CD4-positive, alpha-beta memory T cell (primary cell): ENCODE measurements at regions not wholly inside any gene's neighbourhood (a gene's known extent, or its start where the extent isn't known, plus 50 kb on each side); places are given as distances from the start of the nearest gene placed in this dataset.

ENCODE experiments used
- CTCF ChIA-PET: fragments of 350-600 bp; sonication (Branson Sonifier 250); formaldehyde crosslinking; loops from one replicate; lab custom pipeline; 2021; ENCODE audit warnings: inconsistent platforms; ENCODE audit not compliant: partially characterized antibody; lab: Charles Lee
- POLR2A ChIA-PET: fragments of 350-600 bp; sonication (Branson Sonifier 250); formaldehyde crosslinking; loops from one replicate; lab custom pipeline; 2021; ENCODE audit not compliant: partially characterized antibody; lab: Charles Lee
- DNase-seq, 5 donors: peaks; one replicate each; pipeline versions ENCODE4 v3.0.0 to v3.0.0-alpha.2; 2020 to 2022; ENCODE audit warnings: mixed read lengths in 1 of 5
- H3K27ac ChIP-seq: one replicate; pipeline ENCODE4 v1.7.0; 2013; ENCODE audit warnings: low read depth, low read length
- H3K27me3 ChIP-seq: 2 replicates; pipeline ENCODE4 v1.7.0; 2013; ENCODE audit warnings: mild to moderate bottlenecking, low read length, moderate library complexity; ENCODE audit not compliant: insufficient read depth
- H3K36me3 ChIP-seq: 2 replicates; pipeline ENCODE4 v1.7.0; 2013; ENCODE audit warnings: mild to moderate bottlenecking, low read length, moderate library complexity; ENCODE audit not compliant: insufficient read depth
- H3K4me1 ChIP-seq: 2 replicates; pipeline ENCODE4 v1.7.0; 2013; ENCODE audit warnings: mild to moderate bottlenecking, low read length, moderate library complexity; ENCODE audit not compliant: insufficient read depth
- H3K4me3 ChIP-seq, 2 donors: one replicate each; pipeline ENCODE4 v1.7.0; 2013; ENCODE audit warnings: low read length in 2 of 2, mild to moderate bottlenecking in 1 of 2
- H3K9me3 ChIP-seq, 2 donors: one replicate each; pipeline ENCODE4 v1.7.0; 2013; ENCODE audit warnings: low read length in 2 of 2, control low read depth in 1 of 2; ENCODE audit not compliant: control insufficient read depth in 1 of 2
- H3K27ac Mint-ChIP-seq, 7 donors: one replicate each; pipeline ENCODE4 v1.8.0; 2020 to 2021; ENCODE audit warnings: mixed read lengths in 7 of 7, mild to moderate bottlenecking in 6 of 7, inconsistent platforms in 3 of 7, moderate library complexity in 3 of 7
- H3K27me3 Mint-ChIP-seq, 2 donors: one replicate each; pipeline ENCODE4 v1.8.0; 2020 to 2021; ENCODE audit warnings: mixed read lengths in 2 of 2
- H3K36me3 Mint-ChIP-seq, 2 donors: one replicate each; pipeline ENCODE4 v1.8.0; 2020 to 2021; ENCODE audit warnings: mixed read lengths in 2 of 2, inconsistent platforms in 1 of 2, mild to moderate bottlenecking in 1 of 2
- H3K4me1 Mint-ChIP-seq, 4 donors: one replicate each; pipeline ENCODE4 v1.8.0; 2020 to 2021; ENCODE audit warnings: mixed read lengths in 4 of 4, mild to moderate bottlenecking in 1 of 4
- H3K4me3 Mint-ChIP-seq, 8 donors: one replicate each; pipeline ENCODE4 v1.8.0; 2020 to 2021; ENCODE audit warnings: mixed read lengths in 8 of 8, mild to moderate bottlenecking in 7 of 8, moderate library complexity in 6 of 8, inconsistent platforms in 3 of 8
- H3K9me3 Mint-ChIP-seq, 8 donors: one replicate each; pipeline ENCODE4 v1.8.0; 2020 to 2021; ENCODE audit warnings: mixed read lengths in 8 of 8, mild to moderate bottlenecking in 5 of 8, inconsistent platforms in 3 of 8, moderate library complexity in 1 of 8
- intact Hi-C: fragments of 100-400 bp; cut with micrococcal nuclease; formaldehyde crosslinking; loops from one replicate; pipeline ENCODE4 v1.15.1; 2023

DNA sequence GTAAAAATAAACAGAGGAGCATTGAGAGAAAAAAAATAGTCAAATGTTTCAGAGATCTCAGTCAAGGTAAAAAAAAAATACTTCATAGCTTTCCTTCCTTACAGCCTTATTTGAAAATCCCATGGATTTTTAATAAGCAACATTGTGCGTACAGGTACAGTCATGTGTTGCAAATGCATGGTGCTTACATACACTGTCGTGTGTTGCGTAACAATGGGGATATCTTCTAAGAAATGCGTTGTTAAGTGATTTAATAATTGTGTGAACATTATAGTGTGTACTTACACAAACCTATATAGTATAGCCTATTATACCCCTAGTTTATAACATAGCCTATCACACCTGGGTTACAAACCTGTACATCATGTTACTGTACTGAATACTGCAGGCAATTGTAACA lies 172.0 kb downstream of the UGT8 start:
- no peaks in the 10 kb centered on the region for H3K9me3 ChIP-seq
- no peaks in the 10 kb centered on the region for H3K4me1 Mint-ChIP-seq
- intact Hi-C loops, result no loop called here
- POLR2A ChIA-PET, result no interaction called here
- no peaks in the 10 kb centered on the region for H3K4me1 ChIP-seq
- H3K36me3 ChIP-seq, result no peaks in the 10 kb centered on the region
- H3K27ac ChIP-seq, result no peak overlapping the region
- peaks cover 0 to 1% (median 0%) of the 10 kb centered on the region in 8 donors for H3K9me3 Mint-ChIP-seq
- DNase-seq, result no peak
- no peak overlapping the region for H3K4me3 ChIP-seq
- H3K4me3 Mint-ChIP-seq, result no peak overlapping the region
- no peaks in the 10 kb centered on the region for H3K27me3 ChIP-seq
- H3K36me3 Mint-ChIP-seq, result no peaks in the 10 kb centered on the region
- H3K27me3 Mint-ChIP-seq, result no peaks in the 10 kb centered on the region
- no peak overlapping the region for H3K27ac Mint-ChIP-seq
- CTCF ChIA-PET, result no interaction called here

- H3K9me3 ChIP-seq, result no peaks in the 10 kb centered on the region
- H3K4me3 Mint-ChIP-seq, result no peak overlapping the region
- no peaks in the 10 kb centered on the region for H3K27me3 ChIP-seq
- no peaks in the 10 kb centered on the region for H3K36me3 Mint-ChIP-seq
- H3K4me3 ChIP-seq, result no peak overlapping the region
- POLR2A ChIA-PET, result no interaction called here
- intact Hi-C loops, result no loop called here
- peaks cover 0 to 1% (median 0%) of the 10 kb centered on the region in 8 donors for H3K9me3 Mint-ChIP-seq
- H3K4me1 Mint-ChIP-seq, result no peaks in the 10 kb centered on the region
- no peak for DNase-seq
- no peak overlapping the region for H3K27ac ChIP-seq
- no peaks in the 10 kb centered on the region for H3K36me3 ChIP-seq
- no peak overlapping the region for H3K27ac Mint-ChIP-seq
- no peaks in the 10 kb centered on the region for H3K27me3 Mint-ChIP-seq
- CTCF ChIA-PET, result no interaction called here
- no peaks in the 10 kb centered on the region for H3K4me1 ChIP-seq
These were observed 174.7 kb downstream of the UGT8 start for GRCh38 chr4:114773339-114773738.
